Liver (tissue), 3 donors: ENCODE measurements at regions not wholly inside any gene's neighbourhood (a gene's known extent, or its start where the extent isn't known, plus 50 kb on each side); places are given as distances from the start of the nearest gene placed in this dataset.
"Not testable (repeated sequence)": the region's sequence is repeated elsewhere in the genome, so short reads cannot be mapped to it uniquely, and the experiment has no call there.

Experiments used
- RAD21 ChIP-seq, 2 donors: IDR thresholded peaks; 2 replicates each; pipeline ENCODE4 v1.6.1; 2016; ENCODE audit warnings: antibody characterized with exemption in 2 of 2, mild to moderate bottlenecking in 2 of 2
- TAF1 ChIP-seq: conservative IDR thresholded peaks from 2 replicates; pipeline ENCODE4 v1.6.1; 2016; ENCODE audit warnings: antibody characterized with exemption, mild to moderate bottlenecking
- TF ChIP-seq, protein P1 (sequence below): fragments of 150-350 bp; IDR thresholded peaks from 2 replicates; pipeline ENCODE4 v1.5.1; 2017; ENCODE audit warnings: improper control_type of control experiment, low read depth, low read length; ENCODE audit not compliant: missing input control
- donor health status: healthy.
- donor health status: healthy.

GRCh38 chrY:14410549-14411030 is 113.7 kb upstream of the NLGN4Y start:
- TF ChIP-seq RAD21 (IDR thresholded peaks at IDR 0.05); TAF1: not testable (repeated sequence)
- TF ChIP-seq, protein P1, sequence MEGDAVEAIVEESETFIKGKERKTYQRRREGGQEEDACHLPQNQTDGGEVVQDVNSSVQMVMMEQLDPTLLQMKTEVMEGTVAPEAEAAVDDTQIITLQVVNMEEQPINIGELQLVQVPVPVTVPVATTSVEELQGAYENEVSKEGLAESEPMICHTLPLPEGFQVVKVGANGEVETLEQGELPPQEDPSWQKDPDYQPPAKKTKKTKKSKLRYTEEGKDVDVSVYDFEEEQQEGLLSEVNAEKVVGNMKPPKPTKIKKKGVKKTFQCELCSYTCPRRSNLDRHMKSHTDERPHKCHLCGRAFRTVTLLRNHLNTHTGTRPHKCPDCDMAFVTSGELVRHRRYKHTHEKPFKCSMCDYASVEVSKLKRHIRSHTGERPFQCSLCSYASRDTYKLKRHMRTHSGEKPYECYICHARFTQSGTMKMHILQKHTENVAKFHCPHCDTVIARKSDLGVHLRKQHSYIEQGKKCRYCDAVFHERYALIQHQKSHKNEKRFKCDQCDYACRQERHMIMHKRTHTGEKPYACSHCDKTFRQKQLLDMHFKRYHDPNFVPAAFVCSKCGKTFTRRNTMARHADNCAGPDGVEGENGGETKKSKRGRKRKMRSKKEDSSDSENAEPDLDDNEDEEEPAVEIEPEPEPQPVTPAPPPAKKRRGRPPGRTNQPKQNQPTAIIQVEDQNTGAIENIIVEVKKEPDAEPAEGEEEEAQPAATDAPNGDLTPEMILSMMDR, result not testable (repeated sequence)
